Left lung (tissue), 4 donors: ENCODE measurements at regions not wholly inside any gene's neighbourhood (a gene's known extent, or its start where the extent isn't known, plus 50 kb on each side); places are given as distances from the start of the nearest gene placed in this dataset.
A peak's percentile ranks its signal among the peaks of the same experiment; 100 is the strongest.
"Not testable (repeated sequence)": the region's sequence is repeated elsewhere in the genome, so short reads cannot be mapped to it uniquely, and the experiment has no call there.

ENCODE experiments used
- ATAC-seq: fragments of 200-7000 bp; cut with Tn5 transposase; one replicate; pipeline ENCODE4 v1.9.1; 2020; ENCODE audit warnings: moderate library complexity
- DNase-seq, 4 donors: peaks; one replicate each; pipeline ENCODE4 v3.0.0-alpha.2; 2013 to 2020
- H3K27ac ChIP-seq, 2 donors: fragments of 200-600 bp; sonication (generic) in 1 of 2; one replicate each; pipeline versions ENCODE4 v1.5.0 to v1.8.0; 2020 to 2021
- H3K27me3 ChIP-seq, 2 donors: fragments of 200-600 bp; sonication (generic) in 1 of 2; one replicate each; pipeline versions ENCODE4 v1.5.0 to v1.8.0; 2020 to 2021
- H3K36me3 ChIP-seq, 2 donors: fragments of 200-600 bp; sonication (generic) in 1 of 2; one replicate each; pipeline versions ENCODE4 v1.5.0 to v1.8.0; 2020 to 2021
- H3K4me1 ChIP-seq, 2 donors: fragments of 200-600 bp; one replicate each; pipeline ENCODE4 v1.8.0; 2021
- H3K4me3 ChIP-seq, 2 donors: fragments of 200-600 bp; sonication (generic) in 1 of 2; one replicate each; pipeline versions ENCODE4 v1.5.0 to v1.8.0; 2020 to 2021; ENCODE audit warnings: mild to moderate bottlenecking in 1 of 2
- H3K9me3 ChIP-seq, 2 donors: fragments of 200-600 bp; sonication (generic) in 1 of 2; one replicate each; pipeline versions ENCODE4 v1.5.0 to v1.8.0; 2020 to 2021
- intact Hi-C, 2 donors: fragments of 100-400 bp; cut with DNase I; formaldehyde crosslinking; loops; one replicate each; pipeline versions ENCODE4 v1.11.2 to v1.14.2; 2022
- TF ChIP-seq, protein P1 (sequence below), 2 donors: fragments of 200-600 bp; sonication (generic) in 1 of 2; IDR thresholded peaks; one replicate each; pipeline versions ENCODE4 v1.5.0 to v1.8.0; 2021; ENCODE audit warnings: antibody characterized with exemption in 2 of 2
- donor health status: DM: no; HTN: yes; CAD: no.
- donor health status: DM: no; HTN: no; CAD: no.

DNA sequence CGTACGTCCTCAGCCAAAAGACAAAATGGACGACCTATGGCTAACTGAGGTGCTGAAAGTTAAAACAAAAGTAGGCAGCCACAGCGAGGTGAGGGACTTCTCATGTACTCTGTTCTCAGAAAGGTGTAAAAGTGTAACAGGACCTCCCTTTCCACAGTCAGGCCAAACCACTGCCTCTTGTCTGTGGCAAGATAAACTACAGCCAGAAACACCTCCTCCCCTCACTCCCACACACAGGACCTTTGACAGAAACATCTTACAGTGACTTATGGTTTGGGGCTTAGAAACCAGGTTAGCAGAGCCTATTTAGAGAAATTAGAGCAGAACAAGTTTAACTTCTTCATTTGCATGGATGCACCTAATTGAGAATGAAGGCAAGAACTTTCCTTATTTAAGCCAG lies 499.1 kb upstream of the GRIN3A start:
- TF ChIP-seq, protein P1, sequence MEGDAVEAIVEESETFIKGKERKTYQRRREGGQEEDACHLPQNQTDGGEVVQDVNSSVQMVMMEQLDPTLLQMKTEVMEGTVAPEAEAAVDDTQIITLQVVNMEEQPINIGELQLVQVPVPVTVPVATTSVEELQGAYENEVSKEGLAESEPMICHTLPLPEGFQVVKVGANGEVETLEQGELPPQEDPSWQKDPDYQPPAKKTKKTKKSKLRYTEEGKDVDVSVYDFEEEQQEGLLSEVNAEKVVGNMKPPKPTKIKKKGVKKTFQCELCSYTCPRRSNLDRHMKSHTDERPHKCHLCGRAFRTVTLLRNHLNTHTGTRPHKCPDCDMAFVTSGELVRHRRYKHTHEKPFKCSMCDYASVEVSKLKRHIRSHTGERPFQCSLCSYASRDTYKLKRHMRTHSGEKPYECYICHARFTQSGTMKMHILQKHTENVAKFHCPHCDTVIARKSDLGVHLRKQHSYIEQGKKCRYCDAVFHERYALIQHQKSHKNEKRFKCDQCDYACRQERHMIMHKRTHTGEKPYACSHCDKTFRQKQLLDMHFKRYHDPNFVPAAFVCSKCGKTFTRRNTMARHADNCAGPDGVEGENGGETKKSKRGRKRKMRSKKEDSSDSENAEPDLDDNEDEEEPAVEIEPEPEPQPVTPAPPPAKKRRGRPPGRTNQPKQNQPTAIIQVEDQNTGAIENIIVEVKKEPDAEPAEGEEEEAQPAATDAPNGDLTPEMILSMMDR (IDR thresholded peaks at IDR 0.05), result no peak
- no peaks in the 10 kb centered on the region for H3K4me1 ChIP-seq
- no peaks in the 10 kb centered on the region for H3K27me3 ChIP-seq
- intact Hi-C loops, result no loop called here
- no peak overlapping the region for H3K27ac ChIP-seq
- peaks cover 0 to 3% of the 10 kb centered on the region in 2 donors for H3K9me3 ChIP-seq
- H3K36me3 ChIP-seq, result no peaks in the 10 kb centered on the region
- H3K4me3 ChIP-seq, result no peak overlapping the region
- ATAC-seq (no peak), DNase-seq (no peak)

DNA sequence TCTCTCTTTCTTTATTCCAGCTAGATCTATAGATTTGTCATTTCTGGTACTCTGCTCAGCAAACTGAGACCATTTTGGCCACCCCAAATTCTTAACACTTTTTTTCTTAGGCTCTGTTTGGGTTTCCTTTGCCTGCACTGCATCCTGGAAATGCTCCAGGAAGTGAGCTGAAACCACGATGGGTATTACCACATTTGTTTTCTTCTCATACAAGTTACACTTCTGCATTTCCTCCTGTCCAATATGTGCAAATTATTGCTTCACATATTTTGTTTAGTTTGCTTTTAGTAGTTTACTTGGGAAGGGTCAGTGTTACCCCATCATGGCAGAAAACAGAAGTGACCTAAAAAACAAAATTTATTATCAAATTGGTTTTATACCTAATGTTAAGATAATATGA lies 498.6 kb upstream of the GRIN3A start:
- intact Hi-C loops, result no loop called here
- H3K4me1 ChIP-seq, result no peaks in the 10 kb centered on the region
- ATAC-seq (no peak), DNase-seq (no peak)
- no peaks in the 10 kb centered on the region for H3K36me3 ChIP-seq
- H3K4me3 ChIP-seq, result no peak overlapping the region
- no peak overlapping the region for H3K27ac ChIP-seq
- H3K9me3 ChIP-seq, result peaks cover 0 to 3% of the 10 kb centered on the region in 2 donors
- TF ChIP-seq, protein P1 (IDR thresholded peaks at IDR 0.05), result no peak
- no peaks in the 10 kb centered on the region for H3K27me3 ChIP-seq

DNA sequence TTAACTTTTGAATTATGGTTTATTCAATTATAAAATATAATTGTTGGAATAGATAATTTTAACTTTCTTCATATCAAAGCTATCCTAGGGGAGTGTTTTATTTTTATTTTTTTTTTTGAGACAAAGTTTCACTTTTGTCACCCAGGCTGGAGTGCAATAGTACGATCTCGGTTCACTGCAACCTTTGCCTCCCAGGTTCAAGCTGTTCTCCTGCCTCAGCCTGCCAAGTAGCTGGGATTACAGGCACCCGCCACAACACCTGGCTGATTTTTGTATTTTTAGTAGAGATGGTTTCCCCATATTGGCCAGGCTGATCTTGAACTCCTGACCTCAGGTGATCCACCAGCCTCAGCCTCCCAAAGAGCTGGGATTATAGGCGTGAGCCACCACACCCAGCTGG lies 489.0 kb upstream of the GRIN3A start:
- H3K27ac ChIP-seq, ATAC-seq, intact Hi-C loops, H3K9me3 ChIP-seq, DNase-seq, H3K36me3 ChIP-seq, H3K27me3 ChIP-seq, H3K4me3 ChIP-seq, H3K4me1 ChIP-seq: not testable (repeated sequence)

DNA sequence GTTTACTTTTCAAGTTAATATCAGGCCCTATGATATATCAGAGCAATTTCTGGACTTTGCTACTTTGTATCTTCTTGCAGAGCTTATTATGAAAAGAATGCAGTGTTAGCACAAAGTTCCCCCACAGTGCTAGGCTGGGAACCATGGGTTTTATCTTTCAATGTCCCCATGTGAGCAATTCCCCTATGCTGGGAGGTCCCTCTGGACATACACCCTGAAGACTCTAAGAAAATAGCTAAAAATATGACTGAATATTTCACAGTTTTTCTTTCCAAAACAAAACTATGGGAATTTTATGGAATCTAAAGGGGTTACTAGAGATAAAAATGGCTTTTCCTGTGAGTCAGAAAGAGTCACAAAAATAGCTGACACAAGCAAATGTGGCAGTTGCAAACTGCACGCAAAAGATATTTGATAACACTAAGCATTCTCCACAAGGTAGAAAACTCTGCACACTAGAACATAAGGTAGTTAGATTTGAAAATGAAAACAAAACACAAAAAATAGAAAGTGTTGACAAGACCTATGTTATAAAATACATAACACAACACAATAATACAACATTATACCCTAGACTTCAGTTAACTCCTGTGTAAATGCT lies 487.5 kb upstream of the GRIN3A start:
- DNase-seq (no peak), ATAC-seq (no peak)
- H3K4me3 ChIP-seq, result no peak overlapping the region
- H3K36me3 ChIP-seq, result no peaks in the 10 kb centered on the region
- H3K9me3 ChIP-seq, result no peaks in the 10 kb centered on the region
- H3K27me3 ChIP-seq, result no peaks in the 10 kb centered on the region
- no peaks in the 10 kb centered on the region for H3K4me1 ChIP-seq
- intact Hi-C loops, result no loop called here
- no peak overlapping the region for H3K27ac ChIP-seq
- TF ChIP-seq, protein P1 (IDR thresholded peaks at IDR 0.05), result no peak

DNA sequence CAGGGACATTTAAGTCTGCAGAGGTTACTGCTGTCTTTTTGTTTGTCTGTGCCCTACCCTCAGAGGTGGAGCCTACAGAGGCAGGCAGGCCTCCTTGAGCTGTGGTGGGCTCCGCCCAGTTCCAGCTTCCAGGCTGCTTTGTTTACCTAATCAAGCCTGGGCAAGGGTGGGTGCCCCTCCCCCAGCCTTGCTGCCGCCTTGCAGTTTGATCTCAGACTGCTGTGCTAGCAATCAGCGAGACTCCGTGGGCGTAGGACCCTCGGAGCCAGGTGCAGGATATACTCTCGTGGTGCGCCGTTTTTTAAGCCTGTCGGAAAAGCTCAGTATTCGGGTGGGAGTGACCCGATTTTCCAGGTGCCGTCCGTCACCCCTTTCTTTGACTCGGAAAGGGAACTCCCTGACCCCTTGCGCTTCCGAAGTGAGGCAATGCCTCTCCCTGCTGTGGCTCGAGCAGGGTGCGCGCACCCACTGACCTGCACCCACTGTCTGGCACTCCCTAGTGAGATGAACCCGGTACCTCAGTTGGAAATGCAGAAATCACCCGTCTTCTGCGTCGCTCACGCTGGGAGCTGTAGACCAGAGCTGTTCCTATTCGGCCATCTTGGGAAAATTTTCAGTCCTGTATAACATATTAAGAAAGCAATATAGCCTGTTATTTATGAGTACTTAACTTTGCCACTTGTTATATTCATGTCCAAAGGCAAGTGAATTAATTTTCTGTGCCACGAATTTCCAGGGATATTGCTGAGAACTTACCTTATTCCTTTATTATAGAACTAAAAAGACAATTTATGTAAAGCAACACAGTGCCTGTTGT lies 485.1 kb upstream of the GRIN3A start:
- H3K4me1 ChIP-seq, H3K9me3 ChIP-seq, ATAC-seq, H3K27ac ChIP-seq, H3K36me3 ChIP-seq, intact Hi-C loops, H3K4me3 ChIP-seq, H3K27me3 ChIP-seq: not testable (repeated sequence)
- peak in 2 of 4 donors; percentile 33 to 34 for DNase-seq

DNA sequence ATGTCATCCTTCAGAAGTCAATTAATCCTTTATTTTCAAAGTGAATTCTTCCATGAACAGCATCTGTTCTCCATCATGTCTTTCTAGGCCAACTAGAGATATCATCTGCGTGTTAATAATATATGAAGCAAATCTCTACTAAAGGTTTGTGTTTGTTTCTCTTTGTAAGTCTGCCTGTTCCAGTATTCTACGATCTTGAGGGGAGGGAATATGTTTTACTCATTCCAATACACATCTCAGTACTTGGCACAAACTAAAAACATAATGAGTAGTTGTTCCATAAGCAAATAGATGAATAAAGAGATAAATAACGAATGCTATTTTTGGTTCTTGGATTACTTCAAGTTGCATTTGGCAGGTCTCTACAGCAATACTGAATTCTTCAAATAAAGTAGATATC lies 470.7 kb upstream of the GRIN3A start:
- Histone ChIP-seq H3K9me3 (no peaks in the 10 kb centered on the region), H3K4me3 (no peak overlapping the region), H3K27ac (no peak overlapping the region), H3K27me3 (no peaks in the 10 kb centered on the region), H3K4me1 (no peaks in the 10 kb centered on the region), H3K36me3 (no peaks in the 10 kb centered on the region)
- intact Hi-C loops, result no loop called here
- TF ChIP-seq, protein P1 (IDR thresholded peaks at IDR 0.05), result no peak
- ATAC-seq (no peak), DNase-seq (no peak)
